ENCODE measurements at regions not wholly inside any gene's neighbourhood (a gene's known extent, or its start where the extent isn't known, plus 50 kb on each side); places are given as distances from the start of the nearest gene placed in this dataset.

DNA sequence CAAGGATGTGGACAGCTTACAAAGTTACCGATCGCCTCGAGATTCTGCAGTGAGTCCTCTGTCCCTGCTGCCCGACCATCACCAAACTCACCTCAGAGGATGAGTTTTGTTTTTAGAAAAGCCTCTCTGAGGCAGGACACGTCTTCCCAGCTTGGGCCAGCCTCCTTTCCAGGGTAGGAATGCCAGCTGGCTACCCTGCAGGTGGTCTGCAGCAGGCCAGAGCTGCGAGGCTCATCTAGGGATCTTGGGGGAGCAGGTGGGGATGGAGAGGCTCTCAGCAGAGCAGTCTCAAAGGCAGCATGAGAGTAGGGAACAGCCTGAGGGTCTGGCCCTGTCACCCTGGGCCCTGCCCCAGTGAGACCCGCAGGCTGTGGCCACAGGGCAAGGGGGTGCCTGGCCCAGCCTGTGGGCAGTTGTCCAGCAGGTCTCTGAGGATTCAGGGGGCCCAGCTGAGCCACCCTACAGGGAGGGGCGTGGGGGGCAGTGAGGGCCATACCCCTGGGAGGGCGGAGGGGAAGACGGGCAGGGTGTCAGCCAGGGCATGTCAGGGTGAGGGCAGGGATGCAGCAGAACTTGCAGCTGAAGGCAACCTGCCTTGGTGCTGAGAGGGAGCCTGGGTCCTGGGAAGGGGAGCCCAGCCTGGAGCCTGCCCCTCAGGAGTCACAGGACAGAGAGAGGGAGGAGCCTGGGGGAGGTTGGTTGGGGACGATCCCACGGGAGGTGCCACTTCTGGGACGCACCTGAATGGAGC lies 57.3 kb upstream of the TPM4 start:
- TF ChIP-seq, protein P1, sequence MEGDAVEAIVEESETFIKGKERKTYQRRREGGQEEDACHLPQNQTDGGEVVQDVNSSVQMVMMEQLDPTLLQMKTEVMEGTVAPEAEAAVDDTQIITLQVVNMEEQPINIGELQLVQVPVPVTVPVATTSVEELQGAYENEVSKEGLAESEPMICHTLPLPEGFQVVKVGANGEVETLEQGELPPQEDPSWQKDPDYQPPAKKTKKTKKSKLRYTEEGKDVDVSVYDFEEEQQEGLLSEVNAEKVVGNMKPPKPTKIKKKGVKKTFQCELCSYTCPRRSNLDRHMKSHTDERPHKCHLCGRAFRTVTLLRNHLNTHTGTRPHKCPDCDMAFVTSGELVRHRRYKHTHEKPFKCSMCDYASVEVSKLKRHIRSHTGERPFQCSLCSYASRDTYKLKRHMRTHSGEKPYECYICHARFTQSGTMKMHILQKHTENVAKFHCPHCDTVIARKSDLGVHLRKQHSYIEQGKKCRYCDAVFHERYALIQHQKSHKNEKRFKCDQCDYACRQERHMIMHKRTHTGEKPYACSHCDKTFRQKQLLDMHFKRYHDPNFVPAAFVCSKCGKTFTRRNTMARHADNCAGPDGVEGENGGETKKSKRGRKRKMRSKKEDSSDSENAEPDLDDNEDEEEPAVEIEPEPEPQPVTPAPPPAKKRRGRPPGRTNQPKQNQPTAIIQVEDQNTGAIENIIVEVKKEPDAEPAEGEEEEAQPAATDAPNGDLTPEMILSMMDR (IDR thresholded peaks at IDR 0.05; ENCODE audit: low read depth, low read length) = no peak
- TF ChIP-seq POLR2A (IDR thresholded peaks at IDR 0.05; ENCODE audit: extremely low read depth, insufficient read length) = no peak
- TF ChIP-seq, protein P2, sequence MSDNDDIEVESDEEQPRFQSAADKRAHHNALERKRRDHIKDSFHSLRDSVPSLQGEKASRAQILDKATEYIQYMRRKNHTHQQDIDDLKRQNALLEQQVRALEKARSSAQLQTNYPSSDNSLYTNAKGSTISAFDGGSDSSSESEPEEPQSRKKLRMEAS (IDR thresholded peaks at IDR 0.05; ENCODE audit: low read depth, low read length) = no peak

All from NB4 (cell line).